ENCODE measurements at regions not wholly inside any gene's neighbourhood (a gene's known extent, or its start where the extent isn't known, plus 50 kb on each side); places are given as distances from the start of the nearest gene placed in this dataset.

DNA sequence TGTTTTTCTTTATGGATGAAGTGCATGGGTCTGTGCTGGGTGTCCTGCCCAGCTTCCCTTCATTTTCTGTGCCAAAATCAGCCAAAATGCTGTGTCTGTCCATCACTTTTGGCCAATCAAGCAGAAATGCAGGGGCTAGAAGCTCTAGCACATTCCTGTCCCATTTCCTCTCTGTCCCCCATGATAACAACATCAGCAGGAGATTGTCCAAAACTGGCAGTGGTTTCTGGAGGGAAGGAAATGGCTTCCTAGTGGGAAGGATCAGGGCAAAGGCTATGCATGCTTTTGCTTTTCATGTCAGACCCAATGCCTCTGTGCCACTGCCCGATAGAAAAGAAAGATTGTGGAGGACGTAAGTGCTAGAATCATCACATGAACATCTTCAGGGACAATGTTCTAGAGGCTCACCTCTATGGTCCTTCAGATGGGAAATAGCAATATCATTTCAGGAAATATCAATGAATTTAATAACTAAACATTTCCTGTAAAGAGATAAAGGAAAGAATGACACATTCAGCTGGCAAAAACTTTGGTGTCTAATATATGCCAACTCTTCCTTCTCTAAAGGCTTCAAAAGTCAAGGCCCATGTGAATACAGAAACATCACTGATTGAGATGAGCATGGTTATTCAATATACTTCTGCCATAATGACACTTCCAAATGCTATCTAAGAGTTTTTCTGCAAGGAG is 107.5 kb downstream of the SETD4 start:
- no peaks in the 10 kb centered on the region for H3K4me1 Mint-ChIP-seq (ENCODE audit: low read depth)
- H3K36me3 Mint-ChIP-seq (ENCODE audit: low read depth), result no peaks in the 10 kb centered on the region
- intact Hi-C loops (cut with micrococcal nuclease), result no loop called here
- no peak overlapping the region for H3K27ac Mint-ChIP-seq
- peaks cover 9% of the 10 kb centered on the region for H3K27me3 Mint-ChIP-seq
- no peak overlapping the region for H3K4me3 Mint-ChIP-seq
- H3K9me3 Mint-ChIP-seq, result no peaks in the 10 kb centered on the region

DNA sequence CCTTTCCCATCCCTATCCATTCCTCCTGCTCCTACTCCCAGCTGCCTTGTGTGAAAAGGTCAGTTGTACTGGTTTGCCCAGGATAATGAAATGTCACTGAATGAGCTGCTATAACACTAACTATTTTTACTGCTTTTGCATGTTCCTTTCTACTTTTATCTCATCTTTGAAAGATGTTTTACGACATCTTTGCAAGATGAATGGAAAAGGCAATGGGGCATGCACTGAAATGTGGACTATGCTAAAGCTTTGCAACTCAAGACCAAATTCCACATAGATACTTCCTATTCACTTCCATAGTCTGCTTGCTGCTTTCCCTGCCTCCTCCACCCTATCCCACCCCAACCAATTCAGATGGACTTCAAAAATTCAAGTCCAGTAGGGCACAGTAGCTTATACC is 111.3 kb downstream of the SETD4 start:
- H3K36me3 Mint-ChIP-seq (ENCODE audit: low read depth), result no peaks in the 10 kb centered on the region
- no peaks in the 10 kb centered on the region for H3K9me3 Mint-ChIP-seq
- H3K4me1 Mint-ChIP-seq (ENCODE audit: low read depth), result no peaks in the 10 kb centered on the region
- H3K27me3 Mint-ChIP-seq, result peaks cover 2% of the 10 kb centered on the region
- H3K27ac Mint-ChIP-seq, result no peak overlapping the region
- intact Hi-C loops (cut with micrococcal nuclease), result no loop called here
- no peak overlapping the region for H3K4me3 Mint-ChIP-seq

DNA sequence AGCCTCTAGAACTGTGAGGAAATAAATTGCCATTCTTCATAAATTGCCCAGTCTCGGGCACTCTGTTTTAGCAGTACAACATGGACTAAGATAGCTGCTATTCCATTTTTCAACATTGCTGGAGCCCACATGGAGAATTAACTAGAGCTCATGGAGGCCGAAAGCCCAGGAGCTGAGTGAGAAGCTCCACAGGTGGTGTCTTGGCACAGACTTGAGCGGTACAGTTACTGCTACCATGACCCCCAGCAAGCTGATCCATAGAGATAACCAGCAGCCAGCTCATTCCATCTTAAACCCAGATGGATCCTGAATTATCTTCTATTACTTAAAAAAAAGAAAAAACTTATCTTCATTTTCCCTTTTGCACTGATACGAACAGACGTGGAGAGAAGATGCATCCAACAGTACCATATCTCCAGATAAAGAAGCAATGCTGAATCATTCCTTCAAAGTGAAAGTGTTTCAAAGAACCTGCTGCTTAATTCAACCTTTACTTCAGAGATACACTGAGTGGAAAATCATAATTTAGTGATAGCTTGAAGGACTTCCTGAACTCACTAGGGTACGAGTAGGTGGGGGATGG is 115.1 kb downstream of the SETD4 start:
- intact Hi-C loops (cut with micrococcal nuclease), result no loop called here
- H3K9me3 Mint-ChIP-seq, result no peaks in the 10 kb centered on the region
- H3K4me1 Mint-ChIP-seq (ENCODE audit: low read depth), result no peaks in the 10 kb centered on the region
- no peaks in the 10 kb centered on the region for H3K36me3 Mint-ChIP-seq (ENCODE audit: low read depth)
- no peaks in the 10 kb centered on the region for H3K27me3 Mint-ChIP-seq
- H3K4me3 Mint-ChIP-seq, result no peak overlapping the region
- H3K27ac Mint-ChIP-seq, result no peak overlapping the region

DNA sequence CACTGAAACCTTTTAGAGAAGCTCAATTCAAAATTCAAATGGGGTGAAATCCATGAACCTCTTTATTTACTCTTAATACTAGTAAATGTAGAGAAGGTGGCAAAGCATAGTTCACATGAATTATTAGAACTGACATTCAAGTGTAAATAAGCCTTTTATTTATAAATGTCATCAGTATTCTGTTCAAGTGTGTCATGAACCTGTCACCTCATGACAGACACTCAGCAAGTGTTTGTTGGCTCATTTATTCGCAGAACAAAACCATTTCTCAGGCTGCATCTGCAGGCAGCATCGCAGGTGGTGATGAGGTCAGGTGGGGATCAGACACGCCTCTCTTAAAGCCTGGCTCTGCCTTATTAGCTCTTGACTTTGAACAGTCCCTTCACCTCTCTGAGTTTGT is 116.6 kb downstream of the SETD4 start:
- H3K27me3 Mint-ChIP-seq, result no peaks in the 10 kb centered on the region

DNA sequence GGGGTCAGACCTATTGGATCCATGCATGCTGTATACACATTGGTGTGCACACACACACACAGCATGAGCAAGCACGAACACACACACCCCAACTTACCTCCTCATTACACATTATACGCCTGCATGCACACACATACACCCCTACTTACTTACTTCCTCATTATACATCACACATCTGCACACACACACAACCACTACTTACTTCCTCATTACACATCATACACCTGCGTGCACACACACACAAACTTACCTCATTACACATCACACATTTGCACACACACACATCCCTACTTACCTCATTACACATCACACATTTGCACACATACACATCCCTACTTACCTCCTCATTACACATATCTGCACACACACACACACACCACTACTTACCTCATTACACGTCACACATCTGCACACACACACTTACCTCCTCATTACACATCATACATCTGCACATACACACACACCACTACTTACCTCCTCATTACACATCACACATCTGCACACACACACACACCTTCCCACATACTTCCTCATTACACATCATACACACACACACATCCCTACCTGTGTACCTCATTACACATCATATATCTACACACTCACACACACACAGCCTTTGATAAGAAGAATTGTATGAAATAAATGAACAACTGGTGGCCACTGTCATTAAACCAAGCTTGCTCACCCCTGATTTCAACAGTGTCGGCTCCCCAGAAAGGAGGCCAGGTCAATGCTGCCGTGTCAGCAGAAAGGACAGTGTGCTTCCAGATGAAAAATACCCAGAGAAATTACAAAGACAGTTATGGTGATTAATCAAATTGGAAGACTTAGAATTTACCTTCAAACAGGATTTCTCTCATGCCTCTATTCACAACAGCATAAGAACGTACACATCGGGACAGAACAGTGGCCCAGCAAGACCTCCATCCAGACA is 117.8 kb downstream of the SETD4 start:
- intact Hi-C loops (cut with micrococcal nuclease), result loop anchor here (5.0 kb wide), 1 partner anchor 1050 kb away; no protein-coding TSS in a partner anchor
- Mint-ChIP-seq H3K4me1 (ENCODE audit: low read depth) (no peaks in the 10 kb centered on the region), H3K36me3 (ENCODE audit: low read depth) (no peaks in the 10 kb centered on the region), H3K4me3 (no peak overlapping the region), H3K27ac (no peak overlapping the region), H3K27me3 (no peaks in the 10 kb centered on the region), H3K9me3 (no peaks in the 10 kb centered on the region)

More for the DNA sequence above, 116.6 kb downstream of the SETD4 start:
- H3K4me1 Mint-ChIP-seq (ENCODE audit: low read depth), result no peaks in the 10 kb centered on the region
- no peak overlapping the region for H3K4me3 Mint-ChIP-seq
- no peaks in the 10 kb centered on the region for H3K9me3 Mint-ChIP-seq
- no peak overlapping the region for H3K27ac Mint-ChIP-seq
- intact Hi-C loops (cut with micrococcal nuclease), result loop anchor here (5.0 kb wide), 1 partner anchor 1051 kb away; no protein-coding TSS in a partner anchor
- no peaks in the 10 kb centered on the region for H3K36me3 Mint-ChIP-seq (ENCODE audit: low read depth)

DNA sequence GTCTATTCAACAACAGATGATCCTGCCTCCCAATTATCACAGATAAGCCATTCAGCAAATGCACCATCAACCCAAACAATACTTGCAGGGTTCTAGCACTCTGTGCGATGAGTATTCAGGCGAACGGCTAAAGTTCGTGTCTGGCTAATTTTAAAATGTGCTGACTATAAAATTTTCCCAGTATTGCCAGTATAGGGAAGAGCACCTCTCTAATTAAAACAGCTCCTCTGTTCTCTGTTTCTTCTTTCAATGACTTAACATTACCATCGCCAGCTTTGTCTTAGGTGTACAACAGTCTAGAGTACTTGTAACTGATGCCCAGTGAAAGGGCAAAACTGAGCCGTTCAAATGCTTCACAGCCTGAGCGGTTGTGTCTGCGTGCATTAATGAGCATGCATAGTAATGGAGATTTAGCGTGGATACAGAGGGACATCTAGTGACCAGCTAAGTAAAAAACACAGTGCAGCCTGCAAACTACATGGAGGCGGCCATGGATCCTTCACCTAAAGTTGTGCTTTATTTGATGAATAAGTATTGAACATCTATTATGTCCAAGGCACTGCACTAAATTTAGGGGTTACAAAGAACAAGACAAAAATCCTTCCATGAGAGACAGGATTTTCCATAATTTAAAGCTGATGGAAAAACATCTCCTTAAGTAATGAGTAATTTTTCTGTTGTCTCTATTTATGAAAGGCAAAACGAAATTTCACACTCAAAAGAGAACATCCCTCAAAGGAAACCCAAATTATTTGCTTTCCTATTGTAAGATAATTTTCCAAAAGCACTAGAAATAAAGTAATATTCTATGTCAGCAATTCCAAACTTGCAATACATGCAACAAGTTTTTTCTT is 120.0 kb downstream of the SETD4 start:
- H3K27me3 Mint-ChIP-seq, result no peaks in the 10 kb centered on the region
- H3K27ac Mint-ChIP-seq, result no peak overlapping the region
- H3K9me3 Mint-ChIP-seq, result no peaks in the 10 kb centered on the region
- intact Hi-C loops (cut with micrococcal nuclease), result loop anchor here (1.0 to 5.0 kb wide), 2 partner anchors 1048 to 1195 kb away; no protein-coding TSS in a partner anchor
- H3K4me1 Mint-ChIP-seq (ENCODE audit: low read depth), result no peaks in the 10 kb centered on the region
- H3K36me3 Mint-ChIP-seq (ENCODE audit: low read depth), result no peaks in the 10 kb centered on the region
- no peak overlapping the region for H3K4me3 Mint-ChIP-seq

DNA sequence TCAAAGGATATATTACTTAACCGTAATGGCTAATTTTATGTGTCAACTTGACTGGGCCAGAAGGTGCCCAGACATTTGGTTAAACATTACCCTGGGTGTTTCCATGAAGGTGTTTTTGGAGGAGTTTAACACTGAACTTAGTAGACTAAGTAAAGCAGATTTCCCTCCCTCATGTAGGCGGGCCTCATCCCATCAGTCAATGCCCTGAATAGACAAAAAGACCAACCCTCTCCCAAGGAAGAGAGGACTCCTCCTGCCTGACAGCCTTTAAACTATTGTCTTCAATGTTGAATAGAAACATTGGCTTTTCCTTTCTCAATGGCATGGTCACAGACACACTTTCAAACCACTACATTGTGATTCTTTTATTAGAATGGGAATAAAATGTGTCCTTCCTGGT is 121.9 kb downstream of the SETD4 start:
- H3K27ac Mint-ChIP-seq, result no peak overlapping the region
- H3K36me3 Mint-ChIP-seq (ENCODE audit: low read depth), result no peaks in the 10 kb centered on the region
- H3K4me3 Mint-ChIP-seq, result no peak overlapping the region
- H3K9me3 Mint-ChIP-seq, result no peaks in the 10 kb centered on the region
- no peaks in the 10 kb centered on the region for H3K4me1 Mint-ChIP-seq (ENCODE audit: low read depth)
- intact Hi-C loops (cut with micrococcal nuclease), result loop anchor here (5.0 kb wide), 2 partner anchors 96 to 886 kb away; no protein-coding TSS in a partner anchor
- H3K27me3 Mint-ChIP-seq, result no peaks in the 10 kb centered on the region

DNA sequence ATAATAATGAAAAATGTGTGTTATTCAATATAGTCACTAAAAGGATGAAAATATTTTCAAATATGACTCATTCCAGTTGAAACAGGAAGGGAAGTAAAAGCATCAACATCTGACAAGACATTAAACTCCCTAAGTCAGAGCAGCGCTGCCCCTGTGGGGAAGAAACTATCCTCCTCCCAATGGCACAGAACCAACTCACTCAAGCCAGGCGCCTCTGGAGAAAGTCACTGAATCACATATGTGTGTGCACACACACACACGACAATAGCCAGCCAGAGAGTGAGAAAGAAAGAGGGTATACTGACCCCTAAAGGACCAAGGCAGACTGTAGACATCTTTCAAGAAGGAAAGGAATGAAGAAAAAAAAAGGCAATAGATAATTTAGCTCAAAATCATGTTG is 126.9 kb downstream of the SETD4 start:
- Mint-ChIP-seq H3K27ac (no peak overlapping the region), H3K36me3 (ENCODE audit: low read depth) (no peaks in the 10 kb centered on the region), H3K4me3 (no peak overlapping the region), H3K27me3 (no peaks in the 10 kb centered on the region), H3K9me3 (no peaks in the 10 kb centered on the region), H3K4me1 (ENCODE audit: low read depth) (peaks cover 11% of the 10 kb centered on the region)
- intact Hi-C loops (cut with micrococcal nuclease), result loop anchor here (2.0 to 5.0 kb wide), 2 partner anchors 425 to 1046 kb away; no protein-coding TSS in a partner anchor

DNA sequence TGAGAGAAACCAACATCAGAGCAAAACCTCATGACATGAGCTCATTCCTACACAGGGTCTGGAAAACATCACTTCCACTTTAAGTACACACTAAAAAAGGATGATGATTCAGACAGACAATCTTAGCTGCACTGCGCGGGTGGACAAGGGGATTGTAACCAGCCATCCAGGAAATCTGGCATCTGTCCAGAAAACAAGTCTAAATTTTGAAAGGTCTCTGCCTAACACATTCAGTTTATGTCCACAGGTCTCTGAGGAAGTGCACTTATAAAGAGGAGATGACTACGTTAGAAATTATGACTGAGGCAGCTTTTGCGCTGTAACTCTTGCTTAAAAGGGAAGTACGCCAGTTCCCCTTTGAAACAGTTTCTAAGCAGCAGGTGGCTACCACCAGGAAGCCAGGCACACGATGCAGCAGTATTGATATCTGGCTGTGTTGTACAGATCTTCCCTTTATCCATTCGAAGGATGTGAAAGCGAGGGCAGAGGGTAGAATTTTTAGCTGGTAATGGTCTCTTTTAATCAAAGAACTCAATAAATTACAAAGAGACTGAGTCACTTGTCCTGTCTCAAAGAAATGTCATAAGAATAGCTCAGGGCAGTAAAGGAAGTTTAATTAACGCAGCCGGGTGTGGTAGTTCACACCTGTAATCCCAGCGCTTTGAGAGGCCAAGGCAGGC is 128.0 kb downstream of the SETD4 start:
- no peak overlapping the region for H3K4me3 Mint-ChIP-seq
- H3K27ac Mint-ChIP-seq, result no peak overlapping the region
- H3K27me3 Mint-ChIP-seq, result no peaks in the 10 kb centered on the region

DNA sequence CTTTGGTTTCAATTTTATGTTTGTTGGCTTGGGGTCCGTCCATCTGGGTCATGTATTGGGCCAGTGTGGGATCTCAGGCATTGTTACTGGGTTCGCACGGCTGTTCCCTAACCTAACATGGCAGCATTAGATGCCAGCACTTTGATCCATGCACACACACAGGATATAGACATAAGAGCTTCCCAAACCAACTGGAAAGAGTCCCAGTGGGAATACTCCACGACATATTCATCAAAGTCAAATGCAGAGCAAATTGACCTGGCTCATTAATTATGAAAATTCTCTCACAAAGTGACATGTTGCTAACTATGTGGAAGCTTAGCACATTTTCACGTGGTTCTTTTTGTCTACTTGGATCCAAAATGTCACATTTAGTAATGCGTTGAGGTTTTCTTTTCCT is 130.4 kb downstream of the SETD4 start:
- Mint-ChIP-seq H3K4me3 (no peak overlapping the region), H3K27ac (no peak overlapping the region), H3K4me1 (ENCODE audit: low read depth) (peaks cover 19% of the 10 kb centered on the region), H3K36me3 (ENCODE audit: low read depth) (no peaks in the 10 kb centered on the region), H3K9me3 (no peaks in the 10 kb centered on the region), H3K27me3 (no peaks in the 10 kb centered on the region)
- intact Hi-C loops (cut with micrococcal nuclease), result loop anchor here (5.0 kb wide), 1 partner anchor 1043 kb away; no protein-coding TSS in a partner anchor

More for the DNA sequence above, 128.0 kb downstream of the SETD4 start:
- intact Hi-C loops (cut with micrococcal nuclease), result loop anchor here (2.0 to 5.0 kb wide), 2 partner anchors 424 to 1045 kb away; no protein-coding TSS in a partner anchor
- Mint-ChIP-seq H3K9me3 (no peaks in the 10 kb centered on the region), H3K4me1 (ENCODE audit: low read depth) (peaks cover 11% of the 10 kb centered on the region), H3K36me3 (ENCODE audit: low read depth) (no peaks in the 10 kb centered on the region)

DNA sequence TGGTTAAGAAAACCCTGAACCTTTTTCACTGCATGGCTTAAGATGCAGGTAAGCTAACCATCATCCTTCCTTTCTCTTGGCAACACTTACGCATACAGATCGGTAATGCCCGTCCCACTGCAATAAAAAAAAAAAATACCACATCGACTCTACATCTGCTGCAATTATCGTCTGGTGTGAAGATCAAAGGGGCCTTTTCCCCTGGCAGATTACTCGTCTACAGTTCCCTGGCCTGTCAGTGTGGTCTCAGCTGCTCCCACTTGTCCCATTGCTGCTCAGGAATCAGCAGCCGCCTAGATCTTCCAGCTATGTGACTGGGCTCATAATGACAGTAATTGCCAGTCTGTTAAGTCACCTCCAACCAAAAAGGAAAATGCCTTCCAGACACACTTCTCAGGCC is 133.1 kb downstream of the SETD4 start:
- no peaks in the 10 kb centered on the region for H3K9me3 Mint-ChIP-seq
- H3K4me1 Mint-ChIP-seq (ENCODE audit: low read depth), result peaks cover 30% of the 10 kb centered on the region
- no peaks in the 10 kb centered on the region for H3K36me3 Mint-ChIP-seq (ENCODE audit: low read depth)
- no peak overlapping the region for H3K27ac Mint-ChIP-seq
- H3K27me3 Mint-ChIP-seq, result no peaks in the 10 kb centered on the region
- H3K4me3 Mint-ChIP-seq, result no peak overlapping the region
- intact Hi-C loops (cut with micrococcal nuclease), result no loop called here

DNA sequence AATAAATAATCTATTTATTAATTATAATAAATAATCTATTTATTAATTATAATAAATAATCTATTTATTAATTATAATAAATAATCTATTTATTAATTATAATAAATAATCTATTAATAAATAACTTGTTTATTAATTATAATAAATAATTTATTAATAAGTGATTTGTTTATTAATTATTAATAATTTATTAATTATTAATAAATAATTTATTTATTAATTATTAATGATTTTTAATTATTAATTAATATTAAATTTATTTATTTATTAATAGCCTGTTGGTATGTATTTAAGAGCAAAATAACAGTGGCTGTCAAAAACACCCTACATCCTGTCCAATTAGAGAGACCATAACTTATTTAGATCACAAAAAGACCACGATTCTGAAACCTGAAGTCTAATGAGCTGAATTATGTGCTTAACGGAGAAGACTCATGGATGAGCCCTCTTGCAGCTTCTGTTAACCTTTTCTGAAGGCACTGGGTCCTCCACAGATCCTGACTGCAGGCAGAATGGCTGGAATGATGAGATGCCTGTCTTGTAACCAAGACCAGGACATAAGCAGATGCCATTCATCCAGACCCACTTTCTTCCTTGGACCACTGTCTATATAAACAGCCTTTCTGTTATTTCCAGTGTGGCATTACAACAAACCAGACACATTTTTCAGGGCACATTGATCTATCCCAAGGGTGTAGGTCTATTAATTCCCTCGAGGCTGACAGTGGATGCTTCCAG is 134.2 kb downstream of the SETD4 start:
- peak overlapping the region; percentile 5 for H3K27ac Mint-ChIP-seq
- peaks cover 30% of the 10 kb centered on the region for H3K4me1 Mint-ChIP-seq (ENCODE audit: low read depth)
- H3K27me3 Mint-ChIP-seq, result no peaks in the 10 kb centered on the region
- H3K4me3 Mint-ChIP-seq, result no peak overlapping the region
- intact Hi-C loops (cut with micrococcal nuclease), result no loop called here
- no peaks in the 10 kb centered on the region for H3K36me3 Mint-ChIP-seq (ENCODE audit: low read depth)
- H3K9me3 Mint-ChIP-seq, result no peaks in the 10 kb centered on the region

All from dendritic cell treated with granulocyte-macrophage colony-stimulating factor and Interleukin-4, amounts not matched to agents 40 ng/mL and 50 ng/mL, for 4 days (primary cell).